CD4-positive, alpha-beta T cell treated with Interleukin-15 for 4 hours (primary cell): ENCODE measurements at regions not wholly inside any gene's neighbourhood (a gene's known extent, or its start where the extent isn't known, plus 50 kb on each side); places are given as distances from the start of the nearest gene placed in this dataset.

Source experiments
- DNase-seq: peaks from one replicate; pipeline ENCODE4 v3.0.0-alpha.2; 2020; ENCODE audit warnings: low spot score

DNA sequence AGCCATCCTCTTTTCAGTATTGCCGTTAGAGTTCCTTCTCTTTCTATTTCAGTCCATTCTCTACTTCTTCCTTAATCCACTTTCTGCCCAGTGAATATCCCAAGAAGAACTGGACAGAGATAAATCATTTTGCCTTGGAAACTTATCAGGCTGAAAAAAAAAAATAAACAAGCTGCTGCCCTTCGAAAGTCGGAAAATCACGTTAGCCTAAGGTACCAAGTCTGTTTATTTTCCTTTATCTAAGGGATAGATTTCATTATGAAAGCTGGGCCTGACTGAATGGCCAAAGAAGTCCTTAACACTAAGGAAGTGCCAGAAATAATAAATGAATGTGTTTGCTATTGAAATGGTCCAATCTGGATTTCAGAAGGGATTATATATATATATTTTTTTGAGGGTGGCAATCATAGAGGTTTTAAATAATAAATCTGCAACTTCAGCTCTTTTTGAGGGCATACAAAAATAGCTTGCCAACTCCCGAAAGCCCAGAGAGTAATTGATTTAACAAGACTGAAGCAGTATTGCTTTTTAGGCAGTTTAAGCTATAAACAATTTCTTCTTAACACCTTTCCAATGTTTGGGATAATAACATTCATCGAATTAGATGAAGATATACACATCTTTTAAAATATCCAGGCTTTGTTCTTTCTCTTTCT lies 127.0 kb upstream of the STMND1 start:
- no peak for DNase-seq

DNA sequence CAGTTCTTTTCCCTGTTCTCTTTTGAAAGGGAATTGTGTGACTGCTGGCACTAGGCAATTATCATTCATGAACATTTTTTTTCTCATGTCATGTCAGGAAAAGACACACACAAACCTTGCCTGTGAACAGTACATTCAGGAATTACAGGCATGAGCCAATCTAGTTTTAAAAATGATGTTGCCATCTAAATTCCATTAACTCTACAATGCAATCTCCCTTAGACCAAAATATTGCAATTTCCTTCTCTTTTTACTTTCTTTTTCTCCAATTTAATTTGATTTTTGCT lies 127.5 kb upstream of the STMND1 start:
- DNase-seq = no peak

DNA sequence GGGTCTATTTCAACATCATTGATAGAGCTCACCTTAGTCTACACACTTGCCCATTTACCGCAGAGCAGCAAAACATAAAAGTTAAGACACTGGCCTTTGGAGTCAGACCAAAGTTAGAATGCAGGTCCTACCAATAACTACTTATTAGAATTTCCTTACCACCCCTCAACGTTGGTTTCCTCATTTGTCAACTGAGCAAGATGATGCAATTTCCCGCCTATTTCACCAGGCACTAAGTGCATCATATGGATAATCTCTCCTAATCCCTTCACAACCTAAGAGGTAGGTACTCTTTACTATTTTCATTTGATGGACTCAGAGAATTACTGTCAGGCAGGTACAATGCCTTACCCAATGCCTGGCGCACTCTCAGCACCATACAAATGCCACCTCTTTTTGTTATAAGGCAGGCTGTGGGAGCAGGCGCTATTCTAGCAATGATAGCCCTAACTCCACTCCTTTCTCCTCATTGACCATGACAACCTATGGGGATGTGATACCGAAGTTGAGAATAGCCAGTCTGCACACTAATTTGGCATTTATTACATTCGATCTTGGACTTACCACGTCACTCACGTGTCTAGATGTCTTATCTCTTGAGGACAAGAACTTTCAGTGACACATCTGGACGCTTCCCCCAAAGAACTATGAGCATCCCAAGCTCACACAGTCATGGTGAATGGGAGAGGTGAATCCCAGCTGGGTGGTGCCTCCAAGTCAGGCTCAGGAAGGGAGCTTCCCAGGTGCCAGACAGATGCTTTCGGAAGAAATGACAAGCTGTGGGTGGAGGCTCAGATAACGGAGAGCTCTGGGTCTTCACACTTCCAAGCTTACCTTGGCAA lies 128.1 kb upstream of the STMND1 start:
- no peak for DNase-seq

DNA sequence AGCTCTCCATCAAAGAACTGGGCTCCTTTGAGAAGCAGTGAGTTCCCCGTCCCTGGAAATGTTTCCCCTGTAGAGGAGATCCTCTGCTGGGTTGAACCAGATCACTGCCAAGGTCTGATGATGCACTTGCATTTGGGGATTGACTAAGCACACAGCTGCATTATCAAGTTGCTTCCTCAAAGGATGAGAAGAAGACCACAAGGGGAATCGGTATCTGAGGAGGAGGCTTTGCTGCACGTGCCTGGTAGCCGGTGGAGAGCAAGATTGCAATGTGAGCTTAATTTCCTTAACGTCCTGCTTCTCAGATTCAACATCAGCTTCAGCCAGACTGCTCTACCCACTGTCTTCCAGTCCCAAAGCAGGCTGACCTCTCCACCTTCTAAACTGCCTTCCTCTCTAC lies 128.8 kb upstream of the STMND1 start:
- no peak for DNase-seq

DNA sequence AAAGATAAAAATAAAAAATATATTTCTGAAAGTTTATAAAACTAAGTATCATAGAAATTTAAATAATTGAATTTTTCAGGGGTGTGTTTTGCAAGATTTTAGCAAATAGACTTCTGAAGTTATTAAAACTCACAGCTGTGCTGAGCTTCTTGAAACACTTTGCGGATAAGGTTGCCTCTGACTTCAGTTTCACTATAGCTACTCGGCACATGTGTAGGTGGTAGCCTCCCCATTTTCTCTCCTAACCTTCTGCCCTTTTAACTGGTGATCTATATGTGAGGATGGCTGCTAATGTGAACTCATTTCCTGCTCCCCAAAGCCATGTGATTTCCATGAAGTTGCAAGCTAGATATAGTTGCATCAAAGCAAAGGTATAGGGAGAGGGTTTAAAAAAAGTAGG lies 129.3 kb upstream of the STMND1 start:
- no peak for DNase-seq

DNA sequence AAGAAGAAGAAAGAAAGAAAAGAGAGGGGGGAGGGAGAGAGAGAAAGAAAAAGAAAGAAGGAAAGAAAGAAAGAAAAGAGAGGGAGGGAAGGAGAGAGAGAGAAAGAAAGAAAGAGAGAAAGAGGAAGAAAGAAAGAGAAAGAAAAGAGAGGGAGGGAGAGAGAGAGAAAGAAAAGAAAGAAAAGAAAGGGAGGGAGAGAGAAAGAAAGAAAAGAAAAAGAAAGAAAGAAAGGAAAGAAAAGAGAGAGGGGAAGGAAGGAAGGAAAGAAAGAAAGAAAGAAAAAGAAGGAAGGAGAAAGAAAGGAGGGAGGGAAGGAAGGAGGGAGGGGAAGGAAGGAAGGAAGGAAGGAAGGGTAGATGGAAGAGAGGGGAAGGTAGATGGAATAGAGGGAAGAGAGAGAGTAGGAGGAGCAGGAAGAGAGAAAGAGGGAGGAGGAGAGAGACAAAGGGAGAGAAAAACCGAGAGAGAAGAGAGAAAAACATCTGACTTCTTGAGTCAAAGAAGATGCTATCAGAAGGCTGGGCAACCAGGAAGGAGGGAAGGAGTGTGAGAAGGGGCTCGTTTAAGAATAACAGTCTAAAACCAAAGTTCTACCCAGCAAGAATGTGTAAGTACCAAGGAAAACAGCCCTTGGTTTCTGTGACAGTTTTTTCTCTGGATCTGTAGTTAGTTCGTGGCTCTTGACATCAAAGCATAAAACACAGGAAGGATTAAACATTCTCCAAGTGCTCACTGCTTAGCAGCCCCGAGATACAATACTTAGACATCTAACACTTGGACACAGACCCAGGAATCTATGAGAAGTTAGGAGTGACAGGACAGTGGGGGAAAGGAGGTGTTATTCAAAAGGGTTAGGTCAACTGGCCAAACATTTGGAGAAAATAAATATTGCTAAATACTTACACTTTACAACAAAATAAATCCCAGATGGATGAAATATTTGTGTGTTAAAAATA lies 131.9 kb upstream of the STMND1 start:
- DNase-seq = no peak

DNA sequence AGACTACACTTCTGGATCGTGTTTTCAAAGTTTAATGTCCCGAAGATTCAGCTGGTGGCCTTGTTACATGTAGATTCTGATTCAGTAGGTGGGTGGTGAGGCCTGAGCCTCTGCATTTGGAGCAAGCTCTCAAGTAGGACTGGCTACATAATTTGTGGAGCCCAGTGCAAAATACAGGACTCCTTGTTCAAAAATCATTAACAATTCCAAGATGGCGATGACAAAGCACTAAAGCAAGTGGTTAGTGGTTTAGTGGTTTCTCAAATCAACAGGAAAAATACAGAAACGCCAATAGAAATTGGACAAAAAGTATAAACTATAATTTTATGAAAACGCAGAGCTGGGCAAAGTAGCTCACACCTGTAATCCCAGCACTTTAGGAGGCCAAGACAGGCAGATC lies 133.7 kb upstream of the STMND1 start:
- DNase-seq = no peak

DNA sequence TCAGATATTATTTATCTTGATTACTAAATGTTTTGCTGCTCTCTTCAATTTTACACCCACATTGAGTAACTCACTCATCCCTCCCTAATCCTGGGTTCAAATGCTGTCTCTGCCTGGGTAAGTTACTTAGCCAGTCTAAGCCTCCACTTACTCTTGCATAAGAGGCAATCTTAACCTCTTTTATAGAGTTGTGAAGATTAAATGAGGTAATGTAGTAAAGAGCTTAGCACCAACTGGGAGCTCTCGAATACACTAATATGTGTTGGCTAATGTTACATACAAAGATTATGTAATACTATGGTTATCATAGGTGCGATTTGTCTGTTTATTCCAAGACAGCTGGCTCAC lies 134.4 kb upstream of the STMND1 start:
- DNase-seq = no peak

DNA sequence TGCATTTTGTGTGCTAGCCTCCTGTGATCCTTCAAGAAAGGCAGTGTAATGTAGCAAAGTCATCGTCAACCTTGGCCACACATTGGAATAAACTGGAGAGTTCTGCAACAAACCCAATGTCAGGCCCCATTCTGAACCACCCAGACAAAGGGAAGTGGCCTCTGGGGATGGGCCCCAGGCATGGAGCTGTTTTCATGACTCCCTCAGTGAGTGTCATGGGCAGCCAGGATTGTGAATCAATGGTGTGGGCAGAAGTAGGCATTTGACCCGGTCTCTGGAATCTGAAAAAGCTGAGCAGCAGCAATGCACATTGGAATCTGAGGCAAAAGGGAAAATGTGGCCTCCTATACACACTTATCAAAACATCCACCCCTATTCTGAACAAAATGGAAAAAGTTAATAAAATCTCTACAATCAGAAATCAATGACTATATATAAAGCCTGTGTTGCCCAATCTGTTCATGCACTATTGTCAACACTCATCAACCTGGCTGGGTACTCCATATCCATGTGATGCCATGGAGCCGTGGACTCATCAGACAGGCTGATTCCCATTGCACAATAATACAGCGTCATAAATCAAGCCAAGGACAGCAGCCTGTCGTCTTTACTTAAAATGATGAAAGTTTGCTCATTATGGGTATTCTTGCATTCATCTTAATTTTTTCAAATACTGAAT lies 134.9 kb upstream of the STMND1 start:
- DNase-seq = no peak

DNA sequence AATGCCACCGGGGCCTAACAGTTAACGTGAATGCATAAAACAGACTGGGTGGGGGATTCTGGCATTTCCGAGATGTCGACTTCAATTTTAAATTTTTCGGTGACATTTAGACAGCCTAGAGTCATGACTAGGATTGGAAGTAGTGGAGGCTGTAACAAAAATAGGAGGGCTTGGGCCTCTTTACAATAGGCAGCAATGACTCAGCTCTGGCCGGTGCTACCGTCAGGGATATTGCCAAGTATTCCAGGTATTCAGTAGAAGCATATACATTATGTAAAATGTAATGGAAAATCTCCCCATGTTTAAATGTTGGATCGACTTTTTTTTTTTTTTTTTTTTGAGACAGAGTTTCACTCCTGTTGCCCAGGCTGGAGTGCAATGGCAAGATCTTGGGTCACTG lies 136.2 kb upstream of the STMND1 start:
- no peak for DNase-seq

DNA sequence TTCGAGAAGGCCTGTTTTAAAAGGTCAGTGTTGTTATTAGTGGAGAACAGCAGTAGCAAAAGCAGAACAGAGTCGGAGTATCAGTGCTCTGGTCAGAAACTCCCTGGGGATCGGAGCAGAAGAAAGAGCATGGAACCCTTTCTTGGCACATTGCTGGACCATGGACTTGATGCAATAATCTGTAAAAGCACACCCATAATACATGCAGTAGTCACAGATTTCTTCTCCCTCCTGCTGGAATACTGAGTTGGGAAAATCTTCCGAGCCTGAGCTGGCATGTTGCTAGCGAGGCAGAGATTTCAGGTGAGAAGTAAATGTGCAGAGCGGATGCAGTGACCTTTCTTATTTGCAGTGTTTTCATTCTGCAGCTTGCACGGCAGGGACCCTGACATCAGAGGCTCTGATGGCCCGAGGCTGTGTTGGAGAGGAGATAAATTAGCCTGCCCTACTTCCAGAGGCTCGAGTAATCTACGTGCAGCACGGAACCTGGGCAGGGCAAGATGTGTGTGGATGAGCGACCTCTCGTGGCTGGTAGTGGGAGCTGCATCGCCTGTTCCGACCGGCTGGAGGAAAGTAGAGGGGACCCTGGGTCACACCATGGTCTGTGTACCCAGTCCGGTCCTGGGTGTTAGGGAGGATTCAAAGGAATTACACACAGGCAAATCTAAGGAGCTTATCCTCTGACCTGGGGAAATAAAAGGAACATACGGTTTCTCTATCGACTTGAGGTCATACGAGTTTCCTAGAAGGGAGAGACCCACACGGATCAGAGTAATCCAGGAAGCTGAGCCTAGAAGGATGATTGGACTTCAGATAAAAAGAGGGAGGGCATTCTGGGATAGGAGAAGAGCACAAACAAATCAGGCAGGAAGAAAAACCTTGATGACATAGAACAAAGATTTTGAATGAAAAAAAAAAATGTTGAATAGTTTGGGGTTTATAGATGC lies 137.0 kb upstream of the STMND1 start:
- peak; percentile 58 for DNase-seq

DNA sequence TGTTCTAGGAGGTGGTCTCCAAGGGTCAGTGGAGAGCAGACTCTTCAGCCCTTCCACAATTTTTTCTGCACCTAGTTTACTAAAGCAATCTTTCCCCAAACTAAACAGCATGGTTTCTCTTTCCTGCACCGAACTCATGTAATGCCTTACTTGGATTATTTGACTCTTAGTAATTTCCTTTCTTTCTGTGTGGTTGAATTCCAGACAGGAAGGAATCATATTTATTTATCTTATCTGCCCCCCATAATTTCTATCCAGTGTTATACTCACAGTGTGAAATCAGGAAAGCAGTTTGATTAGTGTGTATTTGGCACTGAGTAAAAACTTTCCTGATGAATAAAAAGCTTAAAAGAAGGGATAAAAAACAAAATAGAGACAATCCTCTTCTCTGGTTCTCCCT lies 140.3 kb upstream of the STMND1 start:
- DNase-seq = no peak

DNA sequence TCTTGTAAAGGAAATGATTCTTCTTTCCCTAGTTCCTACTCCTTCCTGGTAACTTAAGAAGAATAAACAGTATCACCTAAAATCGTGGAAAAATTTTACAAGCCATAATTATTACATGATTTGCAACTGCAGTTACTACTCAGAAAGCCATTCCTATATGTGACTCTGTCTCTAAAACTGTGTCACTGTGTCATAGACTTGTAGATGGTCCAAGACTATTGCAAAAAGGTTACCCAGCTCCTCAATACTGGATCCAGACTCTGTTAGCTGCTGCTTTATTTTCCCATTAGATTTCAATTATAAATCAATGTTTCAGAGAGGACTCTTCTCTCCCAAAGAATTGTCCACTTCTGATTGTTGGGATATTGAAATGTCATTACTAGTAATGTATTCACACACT lies 142.1 kb upstream of the STMND1 start:
- no peak for DNase-seq

DNA sequence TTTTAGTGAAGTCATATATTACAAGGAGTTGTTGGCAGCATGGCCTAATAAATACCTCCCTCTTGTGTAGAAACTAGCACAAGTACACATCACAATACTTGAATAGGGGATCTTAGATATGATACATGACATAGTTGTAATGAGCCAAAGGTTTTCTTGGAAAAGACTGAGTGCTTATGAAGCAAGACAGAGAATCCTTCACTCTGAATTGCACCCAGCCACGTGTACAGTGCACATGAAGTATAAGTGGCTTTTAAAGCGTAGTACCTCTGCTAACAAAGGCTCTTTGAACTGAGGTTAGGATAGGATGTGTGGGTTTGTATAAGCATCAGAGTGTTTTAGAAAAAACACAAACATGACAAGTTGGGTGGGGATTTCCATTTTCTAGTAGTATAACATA lies 145.5 kb upstream of the STMND1 start:
- peak; percentile 8 for DNase-seq

DNA sequence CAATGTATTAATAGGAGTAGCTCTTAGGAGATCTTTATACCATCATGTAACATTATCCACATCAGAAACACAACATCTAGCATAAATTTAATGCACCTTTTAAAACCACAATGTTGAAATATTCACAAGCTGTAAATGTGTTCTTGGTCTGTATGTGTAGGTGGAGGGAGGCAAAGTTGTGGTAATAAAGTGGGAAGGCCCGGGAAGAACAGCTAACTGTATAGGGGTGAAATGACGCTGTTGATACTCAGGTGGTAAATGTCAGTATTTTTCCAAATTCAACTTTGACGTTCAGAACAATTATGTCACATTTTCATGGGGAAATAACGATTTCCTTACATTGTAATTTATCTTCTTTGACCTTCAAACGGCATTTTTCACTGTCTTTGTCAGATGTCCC lies 146.0 kb upstream of the STMND1 start:
- DNase-seq = no peak

DNA sequence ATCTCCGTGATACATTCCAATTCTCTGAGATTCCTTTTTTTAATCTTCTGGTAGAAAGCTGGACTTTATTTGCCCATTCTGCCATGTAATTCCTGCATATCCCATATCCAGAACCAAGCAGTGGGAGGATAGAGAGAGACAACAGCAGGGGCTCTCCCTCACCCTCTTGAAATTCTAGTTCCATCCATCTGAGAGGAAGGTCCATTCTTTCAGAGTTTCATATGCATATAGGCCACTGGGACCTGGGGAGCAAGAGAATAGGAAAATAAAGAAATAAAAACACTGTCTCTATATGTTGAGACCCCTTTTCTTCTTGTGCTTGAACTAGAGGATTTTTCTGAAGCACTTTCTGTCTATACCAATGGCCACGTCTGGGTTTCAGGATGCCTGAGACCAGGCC lies 147.9 kb upstream of the STMND1 start:
- DNase-seq = no peak

DNA sequence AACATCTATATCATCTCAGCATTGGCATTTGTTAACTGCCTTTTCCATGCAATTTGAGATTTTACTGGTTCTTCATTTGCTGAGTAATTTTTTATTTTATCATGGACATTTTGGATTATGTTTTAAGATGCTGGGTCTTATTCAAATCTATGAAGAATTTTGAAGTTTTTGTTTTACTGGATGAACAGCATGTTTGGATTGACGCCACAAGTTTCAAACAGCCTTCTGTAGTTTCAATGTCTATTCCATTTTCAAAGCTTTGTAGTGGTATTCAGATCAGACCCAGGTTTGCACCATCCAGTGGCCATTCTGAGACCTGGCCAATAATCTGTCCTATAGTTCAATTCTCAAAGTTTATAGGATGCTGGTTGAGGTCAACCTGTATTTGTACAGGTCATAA lies 148.4 kb upstream of the STMND1 start:
- no peak for DNase-seq

DNA sequence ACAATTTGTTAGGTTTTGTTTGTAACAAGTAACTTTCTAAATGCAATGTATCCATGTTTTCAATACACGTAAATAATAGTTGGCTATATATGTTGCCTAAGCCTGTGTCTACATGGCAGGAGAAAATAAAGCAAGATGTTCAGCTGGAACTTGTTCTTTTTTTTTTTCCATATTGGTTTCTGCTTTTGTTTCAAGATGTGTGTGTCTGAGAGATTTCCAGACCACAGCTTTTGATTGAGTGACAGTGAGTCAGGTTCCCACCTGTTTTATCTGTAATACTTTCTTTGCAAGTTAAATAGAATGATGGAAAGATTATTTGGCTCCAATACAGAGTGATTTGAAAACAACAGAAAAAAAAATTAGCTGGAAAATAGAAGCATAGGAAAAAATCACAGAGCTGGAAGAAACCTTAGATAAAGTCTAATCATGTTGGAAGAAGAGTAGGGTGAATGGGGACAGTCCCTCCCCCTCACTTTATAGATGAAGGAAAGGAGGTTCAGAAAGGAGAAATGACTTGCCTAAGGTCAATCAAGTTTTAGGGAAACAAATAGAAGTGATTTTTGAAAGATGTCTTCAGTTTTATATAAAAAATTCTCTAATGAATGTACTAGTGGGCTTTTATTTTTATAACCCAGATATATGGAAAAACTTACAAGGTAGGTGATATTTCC lies 150.9 kb upstream of the STMND1 start:
- DNase-seq = no peak

DNA sequence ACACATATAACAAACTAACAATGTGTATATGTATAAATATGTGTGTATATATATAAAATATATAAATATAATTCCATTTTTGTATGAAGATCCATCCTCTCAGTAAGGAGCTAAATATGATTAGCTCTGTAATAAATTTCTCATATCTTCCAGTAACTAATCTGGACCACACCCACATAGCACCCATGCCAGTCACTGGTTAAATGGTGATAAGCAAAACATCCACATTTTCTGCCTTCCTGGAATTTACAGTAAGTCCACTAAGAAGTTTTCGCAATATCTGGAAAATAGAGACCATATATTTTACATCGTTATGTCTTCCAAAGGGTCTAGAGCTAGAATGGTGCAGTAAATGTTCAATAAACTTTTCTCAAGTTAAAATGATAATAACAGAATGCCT lies 151.5 kb upstream of the STMND1 start:
- no peak for DNase-seq

DNA sequence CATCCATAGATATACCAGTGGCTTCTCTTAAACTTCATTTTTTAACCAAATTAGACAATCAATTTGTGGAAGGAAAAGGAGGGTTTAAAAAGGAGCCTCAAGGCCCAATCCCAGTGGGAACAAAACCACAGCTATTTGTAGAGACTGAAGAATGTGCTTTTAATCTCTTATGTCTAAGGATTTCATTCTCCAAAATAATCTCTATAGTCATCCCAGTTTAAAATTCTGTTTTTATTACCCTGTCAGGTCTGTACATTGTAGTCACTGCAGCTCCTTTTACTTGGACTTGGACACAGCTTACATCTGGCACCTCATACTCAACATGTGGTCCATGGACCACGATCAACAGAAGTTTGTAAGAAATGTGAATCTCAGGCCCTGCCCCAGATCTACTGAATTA lies 152.1 kb upstream of the STMND1 start:
- DNase-seq = no peak

DNA sequence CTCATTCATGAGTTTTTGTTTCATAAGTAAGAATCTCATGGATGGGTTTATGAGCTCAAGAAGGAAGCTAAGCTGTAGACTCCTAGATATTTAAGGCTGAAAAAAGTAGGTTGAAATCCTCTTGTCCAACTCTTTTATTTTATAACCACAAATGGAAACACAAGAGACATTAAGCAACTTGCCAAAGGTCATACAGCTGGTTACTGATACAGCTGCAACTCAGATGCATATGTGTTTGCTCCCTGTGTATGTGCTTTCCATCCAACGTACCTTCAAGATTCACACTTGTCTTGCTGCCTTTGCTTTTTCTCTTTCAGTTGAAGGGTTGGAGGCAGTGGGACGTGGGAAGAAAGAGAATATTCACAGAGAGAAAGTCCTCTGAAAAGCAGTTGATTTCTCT lies 153.5 kb upstream of the STMND1 start:
- no peak for DNase-seq
